ENCODE measurements at regions not wholly inside any gene's neighbourhood (a gene's known extent, or its start where the extent isn't known, plus 50 kb on each side); places are given as distances from the start of the nearest gene placed in this dataset.

- no peak overlapping the region for H3K27ac ChIP-seq
- no peaks in the 10 kb centered on the region for H3K9me3 ChIP-seq
- no peaks in the 10 kb centered on the region for H3K27me3 ChIP-seq
- TF ChIP-seq EP300 (IDR thresholded peaks at IDR 0.05), result no peak
- no peak for TF ChIP-seq POLR2AphosphoS5 (IDR thresholded peaks at IDR 0.05)
- no peak for TF ChIP-seq CTCF (IDR thresholded peaks at IDR 0.05)
- TF ChIP-seq POLR2A (IDR thresholded peaks at IDR 0.05), result no peak
- no peaks in the 10 kb centered on the region for H3K36me3 ChIP-seq
- peaks cover 0 to 9% (median 0%) of the 10 kb centered on the region in 3 donors for H3K4me1 ChIP-seq
- WGBS, 2 donors (ENCODE audit: low coverage in 1 of 2), result 88% methylated on average over 1 of the region's 1 CpG; no CpG with 5 or more reads in 1 of the 2 donors
- ATAC-seq, result no peak
- H3K4me3 ChIP-seq, result no peak overlapping the region
Observed at GRCh38 chr10:33557313-33557712, 222.8 kb upstream of the NRP1 start.

DNA sequence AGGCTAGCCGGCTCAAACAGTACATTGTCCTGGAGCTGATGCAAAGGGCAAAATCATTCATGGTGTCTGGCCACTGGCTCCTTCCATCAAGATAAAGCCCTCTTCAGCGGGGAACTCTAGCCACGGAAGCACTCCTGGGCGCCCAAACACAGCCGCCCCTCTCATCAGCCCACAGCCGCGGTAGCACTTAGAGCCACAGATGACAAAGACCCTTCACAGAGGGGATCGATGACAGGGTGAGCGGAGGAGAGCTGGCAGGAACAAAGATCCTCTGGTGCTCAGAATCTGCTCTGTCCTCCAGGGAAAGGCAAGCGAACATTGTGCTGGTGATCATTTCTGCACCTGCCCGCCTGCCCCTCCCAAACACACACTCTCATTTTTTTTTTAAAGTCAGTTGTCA lies 222.2 kb upstream of the NRP1 start:
- Histone ChIP-seq H3K36me3 (no peaks in the 10 kb centered on the region), H3K4me1 (peaks cover 0 to 9% (median 0%) of the 10 kb centered on the region in 3 donors), H3K9me3 (no peaks in the 10 kb centered on the region), H3K27ac (no peak overlapping the region), H3K4me3 (no peak overlapping the region), H3K27me3 (no peaks in the 10 kb centered on the region)
- TF ChIP-seq EP300 (IDR thresholded peaks at IDR 0.05) (no peak), CTCF (IDR thresholded peaks at IDR 0.05) (no peak), POLR2A (IDR thresholded peaks at IDR 0.05) (no peak), POLR2AphosphoS5 (IDR thresholded peaks at IDR 0.05) (no peak)
- 56 to 89% methylated on average over 3 to 9 of the region's 11 CpGs for WGBS, 2 donors (ENCODE audit: low coverage in 1 of 2)
- no peak for ATAC-seq

DNA sequence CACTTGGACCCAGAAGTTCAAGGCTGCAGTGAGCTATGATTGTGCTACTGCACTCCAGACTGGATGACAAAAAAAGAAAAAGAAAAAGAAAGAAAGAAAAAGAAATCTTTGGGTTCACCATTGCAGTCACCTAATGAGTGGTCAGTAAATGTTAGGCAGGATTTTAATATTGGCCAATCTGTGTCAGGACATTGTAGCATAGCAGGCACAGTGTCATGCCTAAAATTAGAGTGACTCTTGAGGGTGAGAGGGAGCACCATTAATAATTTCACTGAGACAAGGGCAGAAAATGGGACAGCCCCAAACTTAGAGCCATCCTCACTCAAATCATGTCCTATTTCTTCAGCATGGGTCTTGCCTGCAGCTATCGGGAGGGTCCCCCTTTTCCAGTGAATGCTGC lies 221.6 kb upstream of the NRP1 start:
- TF ChIP-seq CTCF (IDR thresholded peaks at IDR 0.05) (no peak), POLR2AphosphoS5 (IDR thresholded peaks at IDR 0.05) (no peak), POLR2A (IDR thresholded peaks at IDR 0.05) (no peak), EP300 (IDR thresholded peaks at IDR 0.05) (no peak)
- 80 to 100% methylated on average over 1 of the region's 1 CpG for WGBS, 2 donors (ENCODE audit: low coverage in 1 of 2)
- peaks cover 0 to 9% (median 0%) of the 10 kb centered on the region in 3 donors for H3K4me1 ChIP-seq
- no peaks in the 10 kb centered on the region for H3K27me3 ChIP-seq
- ATAC-seq, result no peak
- H3K4me3 ChIP-seq, result no peak overlapping the region
- H3K9me3 ChIP-seq, result no peaks in the 10 kb centered on the region
- no peaks in the 10 kb centered on the region for H3K36me3 ChIP-seq
- H3K27ac ChIP-seq, result no peak overlapping the region

DNA sequence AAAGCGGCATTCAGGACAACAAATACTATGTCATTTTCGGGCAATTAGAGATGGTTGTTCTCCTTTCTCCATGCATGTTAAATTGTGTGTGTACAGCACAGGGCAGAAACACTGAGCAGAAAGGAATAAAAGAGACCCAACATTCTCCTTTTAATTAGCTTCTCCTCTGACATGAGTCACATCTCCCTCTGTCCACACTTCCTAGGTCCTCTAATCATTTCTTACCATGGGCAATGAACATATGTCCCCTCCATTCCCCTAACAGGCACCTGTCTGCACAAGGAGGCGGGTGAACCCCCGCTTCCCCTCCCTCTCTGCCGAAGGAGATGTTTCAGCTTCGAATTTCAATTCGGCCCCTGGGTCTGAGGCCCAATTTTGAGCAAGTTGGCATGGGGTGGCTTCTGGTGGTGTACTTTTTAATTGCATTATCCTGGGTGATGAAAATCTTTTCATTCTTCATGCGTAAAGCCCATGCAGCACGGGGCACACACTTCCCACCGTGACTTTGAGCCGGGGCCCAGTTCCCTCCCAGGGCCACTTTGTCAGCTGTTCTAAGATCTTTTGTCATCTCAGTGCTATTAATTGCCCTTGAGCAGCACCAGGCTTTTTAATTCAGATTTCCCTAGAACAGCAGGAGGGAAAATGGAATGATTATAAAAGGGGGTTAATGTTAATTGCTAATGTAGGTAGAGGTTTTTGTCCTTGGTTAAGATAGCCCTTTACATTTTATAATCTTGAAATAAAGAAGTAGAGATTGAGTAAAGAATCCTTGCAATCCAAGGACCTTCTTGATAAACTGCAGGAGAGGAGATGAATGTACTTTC lies 219.5 kb upstream of the NRP1 start:
- no peaks in the 10 kb centered on the region for H3K36me3 ChIP-seq
- H3K27ac ChIP-seq, result no peak overlapping the region
- no peak overlapping the region for H3K4me3 ChIP-seq
- no peaks in the 10 kb centered on the region for H3K9me3 ChIP-seq
- no peak for ATAC-seq
- WGBS, 2 donors (ENCODE audit: low coverage in 1 of 2), result 80 to 93% methylated on average over 3 to 11 of the region's 11 CpGs
- H3K4me1 ChIP-seq, result peaks cover 0 to 3% (median 0%) of the 10 kb centered on the region in 3 donors
- TF ChIP-seq POLR2A (IDR thresholded peaks at IDR 0.05) (no peak), EP300 (IDR thresholded peaks at IDR 0.05) (no peak), CTCF (IDR thresholded peaks at IDR 0.05) (no peak), POLR2AphosphoS5 (IDR thresholded peaks at IDR 0.05) (no peak)
- no peaks in the 10 kb centered on the region for H3K27me3 ChIP-seq

- H3K4me1 ChIP-seq, result no peaks in the 10 kb centered on the region
- ATAC-seq, result no peak
Observed at GRCh38 chr10:33552290-33552689, 217.8 kb upstream of the NRP1 start.

More at GRCh38 chr10:33552290-33552689, 217.8 kb upstream of the NRP1 start:
- no peaks in the 10 kb centered on the region for H3K9me3 ChIP-seq
- H3K36me3 ChIP-seq, result no peaks in the 10 kb centered on the region
- H3K4me3 ChIP-seq, result no peak overlapping the region
- WGBS, 2 donors (ENCODE audit: low coverage in 1 of 2), result 72 to 77% methylated on average over 4 of the region's 4 CpGs
- no peaks in the 10 kb centered on the region for H3K27me3 ChIP-seq
- H3K27ac ChIP-seq, result no peak overlapping the region
- no peak for TF ChIP-seq EP300 (IDR thresholded peaks at IDR 0.05)
- TF ChIP-seq CTCF (IDR thresholded peaks at IDR 0.05), result no peak
- no peak for TF ChIP-seq POLR2AphosphoS5 (IDR thresholded peaks at IDR 0.05)
- no peak for TF ChIP-seq POLR2A (IDR thresholded peaks at IDR 0.05)
